Keratinocyte (primary cell): ENCODE measurements at regions not wholly inside any gene's neighbourhood (a gene's known extent, or its start where the extent isn't known, plus 50 kb on each side); places are given as distances from the start of the nearest gene placed in this dataset.

Experiments used
- DNase-seq: peaks from one replicate; pipeline ENCODE4 v3.0.0-alpha.2; 2011; ENCODE audit warnings: low read depth, missing footprints, low spot score
- FAIRE-seq: peaks from 2 replicates; lab custom pipeline; 2011; peaks lifted over from hg19 to GRCh38; lab: Jason Lieb, UNC
- H2AFZ ChIP-seq: 2 replicates; pipeline ENCODE4 v1.6.0; 2012; ENCODE audit warnings: low read length, control low read depth, inconsistent platforms; ENCODE audit not compliant: control insufficient read depth
- H3K27ac ChIP-seq: 2 replicates; pipeline ENCODE4 v1.5.1; 2011; ENCODE audit warnings: low read length; ENCODE audit not compliant: control insufficient read depth, insufficient read depth
- H3K27me3 ChIP-seq: 3 replicates; pipeline ENCODE4 v1.6.0; 2011; ENCODE audit warnings: low read length; ENCODE audit not compliant: control insufficient read depth, insufficient read depth; ENCODE audit errors: extremely low read depth
- H3K36me3 ChIP-seq, 2 experiments: 2 replicates in 1 of 2; 3 replicates in 1 of 2; pipeline ENCODE4 v1.5.1; 2011; ENCODE audit warnings: low read length in 2 of 2, mild to moderate bottlenecking in 1 of 2; ENCODE audit not compliant: control insufficient read depth in 2 of 2, insufficient read depth in 2 of 2; ENCODE audit errors: extremely low read depth in 1 of 2
- H3K4me1 ChIP-seq: 3 replicates; pipeline ENCODE4 v1.5.1; 2011; ENCODE audit warnings: low read length; ENCODE audit not compliant: control insufficient read depth, insufficient read depth; ENCODE audit errors: extremely low read depth
- H3K4me2 ChIP-seq: 3 replicates; pipeline ENCODE4 v1.6.0; 2011; ENCODE audit warnings: low read depth, low read length; ENCODE audit not compliant: control insufficient read depth, insufficient read depth; ENCODE audit errors: extremely low read depth
- H3K4me3 ChIP-seq, 3 experiments: fragments of 200-600 bp in 1 of 3; sonication (generic) in 1 of 3; 2 replicates in 2 of 3; 3 replicates in 1 of 3; pipeline ENCODE4 v1.5.1; 2011 to 2016; ENCODE audit warnings: low read length in 3 of 3, mild to moderate bottlenecking in 3 of 3, control low read depth in 2 of 3, inconsistent platforms in 1 of 3, low read depth in 1 of 3, mixed read lengths in 1 of 3, mixed run types in 1 of 3, moderate library complexity in 1 of 3; ENCODE audit not compliant: control insufficient read depth in 2 of 3, insufficient read depth in 2 of 3; ENCODE audit errors: extremely low read depth in 1 of 3
- H3K79me2 ChIP-seq: 2 replicates; pipeline ENCODE4 v1.6.0; 2012; ENCODE audit warnings: low read length; ENCODE audit not compliant: control insufficient read depth, insufficient read depth
- H3K9ac ChIP-seq: 3 replicates; pipeline ENCODE4 v1.6.0; 2011; ENCODE audit warnings: low read length; ENCODE audit not compliant: control insufficient read depth, insufficient read depth; ENCODE audit errors: extremely low read depth
- H3K9me1 ChIP-seq: 3 replicates; pipeline ENCODE4 v1.6.0; 2011; ENCODE audit warnings: low read length; ENCODE audit not compliant: control insufficient read depth, insufficient read depth; ENCODE audit errors: extremely low read depth
- H3K9me3 ChIP-seq: 2 replicates; pipeline ENCODE4 v1.5.1; 2012; ENCODE audit warnings: low read depth, low read length; ENCODE audit not compliant: control insufficient read depth
- H4K20me1 ChIP-seq: 3 replicates; pipeline ENCODE4 v1.6.0; 2011; ENCODE audit warnings: low read length; ENCODE audit not compliant: control insufficient read depth, insufficient read depth; ENCODE audit errors: extremely low read depth
- CTCF ChIP-seq, 3 experiments: IDR thresholded peaks in 1 of 3; conservative IDR thresholded peaks in 1 of 3; optimal IDR thresholded peaks in 1 of 3; 2 replicates in 2 of 3; 3 replicates in 1 of 3; pipeline versions ENCODE3 to v1.5.1; 2011; ENCODE audit warnings: low read length in 3 of 3, mild to moderate bottlenecking in 3 of 3, moderate library complexity in 2 of 3, control low read depth in 1 of 3, inconsistent platforms in 1 of 3; ENCODE audit not compliant: insufficient read depth in 2 of 3; ENCODE audit errors: extremely low read depth in 1 of 3
- EZH2 ChIP-seq: IDR thresholded peaks from one replicate; pipeline ENCODE4 v1.6.1; 2012; ENCODE audit warnings: inconsistent platforms, mild to moderate bottlenecking, low read length, moderate library complexity
- dilution Hi-C: fragments of 300-500 bp; cut with MboI; formaldehyde crosslinking; loops from one replicate; pipeline ENCODE4 v1.7.0; 2020; ENCODE audit warnings: low sequenced_read_pairs; ENCODE audit not compliant: extremely low pct_ligation_motif_present

DNA sequence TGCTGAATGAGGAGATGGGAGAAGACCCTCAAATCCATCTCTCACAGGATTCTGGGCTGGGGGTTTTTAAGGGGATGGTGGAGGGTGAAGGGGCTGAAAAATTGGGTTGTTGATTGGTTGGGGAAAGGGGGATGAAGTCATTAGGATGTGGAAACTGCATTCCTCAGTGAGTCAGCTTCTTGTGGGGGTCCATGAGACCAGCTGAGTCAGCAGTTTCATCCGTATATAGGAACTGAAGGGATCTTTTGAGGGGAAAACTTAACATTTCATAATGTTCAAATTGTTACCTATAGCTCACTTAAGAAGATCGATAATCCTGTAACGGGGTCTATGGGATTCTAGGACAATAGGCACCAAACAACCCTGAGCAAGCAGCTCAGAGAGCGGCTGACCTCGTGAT is 213.4 kb downstream of the CBLN1 start:
- Histone ChIP-seq H3K4me2 (no peak overlapping the region), H3K9me3 (no peaks in the 10 kb centered on the region), H3K36me3 (no peaks in the 10 kb centered on the region), H4K20me1 (no peaks in the 10 kb centered on the region), H3K4me1 (no peaks in the 10 kb centered on the region), H3K27ac (no peak overlapping the region), H3K9me1 (no peaks in the 10 kb centered on the region), H2AFZ (no peak overlapping the region), H3K4me3 (no peak overlapping the region), H3K9ac (no peak overlapping the region), H3K79me2 (no peaks in the 10 kb centered on the region), H3K27me3 (no peaks in the 10 kb centered on the region)
- TF ChIP-seq CTCF (optimal IDR thresholded peaks at IDR 0.05 in 1 of 3, IDR thresholded peaks at IDR 0.05 in 1 of 3, conservative IDR thresholded peaks at IDR 0.05 in 1 of 3; ENCODE audit: extremely low read depth in 1 of 3, insufficient read depth in 2 of 3, low read length in 3 of 3) = no peak
- TF ChIP-seq EZH2 = no peak
- FAIRE-seq (no peak), DNase-seq (no peak)
- dilution Hi-C loops = no loop called here

GRCh38 chr16:49067776-49068175 is 213.9 kb downstream of the CBLN1 start:
- DNase-seq (no peak), FAIRE-seq (no peak)
- Histone ChIP-seq H3K9ac (no peak overlapping the region), H2AFZ (no peak overlapping the region), H3K36me3 (no peaks in the 10 kb centered on the region), H3K27ac (no peak overlapping the region), H3K4me2 (no peak overlapping the region), H3K79me2 (no peaks in the 10 kb centered on the region), H3K9me1 (no peaks in the 10 kb centered on the region), H3K9me3 (no peaks in the 10 kb centered on the region), H4K20me1 (no peaks in the 10 kb centered on the region), H3K4me3 (no peak overlapping the region), H3K27me3 (no peaks in the 10 kb centered on the region), H3K4me1 (no peaks in the 10 kb centered on the region)
- dilution Hi-C loops = no loop called here
- TF ChIP-seq CTCF (optimal IDR thresholded peaks at IDR 0.05 in 1 of 3, IDR thresholded peaks at IDR 0.05 in 1 of 3, conservative IDR thresholded peaks at IDR 0.05 in 1 of 3; ENCODE audit: extremely low read depth in 1 of 3, insufficient read depth in 2 of 3, low read length in 3 of 3) (no peak), EZH2 (no peak)
